GM18498 (cell line): ENCODE measurements at regions not wholly inside any gene's neighbourhood (a gene's known extent, or its start where the extent isn't known, plus 50 kb on each side); places are given as distances from the start of the nearest gene placed in this dataset.
"Not testable (repeated sequence)": the region's sequence is repeated elsewhere in the genome, so short reads cannot be mapped to it uniquely, and the experiment has no call there.

Experiments
- ATAC-seq: cut with Tn5 transposase; IDR thresholded peaks from one replicate; pipeline ENCODE4 v1.9.1; 2021; ENCODE audit warnings: mild to moderate bottlenecking, moderate library complexity; ENCODE audit not compliant: unreplicated experiment

DNA sequence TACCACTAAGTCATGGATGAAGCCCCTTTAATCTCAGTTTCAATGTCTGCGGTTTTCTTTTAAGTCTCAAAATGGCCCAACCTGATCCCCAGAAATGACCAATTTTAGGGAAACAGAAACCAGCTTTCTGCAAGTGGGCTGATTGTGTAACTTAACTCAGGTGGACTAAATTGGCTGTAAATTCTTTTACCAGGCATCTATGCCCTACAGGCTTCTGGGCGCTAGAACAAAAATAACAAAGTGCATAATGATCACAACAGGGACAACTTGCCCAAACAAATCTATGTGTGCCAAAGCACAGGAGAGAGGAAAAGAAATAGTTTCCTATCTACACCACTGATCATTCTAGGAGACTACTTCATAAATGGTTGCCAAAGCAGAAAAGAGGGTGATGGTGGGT, 112.3 kb upstream of the SETBP1 start:
- ATAC-seq: no peak

DNA sequence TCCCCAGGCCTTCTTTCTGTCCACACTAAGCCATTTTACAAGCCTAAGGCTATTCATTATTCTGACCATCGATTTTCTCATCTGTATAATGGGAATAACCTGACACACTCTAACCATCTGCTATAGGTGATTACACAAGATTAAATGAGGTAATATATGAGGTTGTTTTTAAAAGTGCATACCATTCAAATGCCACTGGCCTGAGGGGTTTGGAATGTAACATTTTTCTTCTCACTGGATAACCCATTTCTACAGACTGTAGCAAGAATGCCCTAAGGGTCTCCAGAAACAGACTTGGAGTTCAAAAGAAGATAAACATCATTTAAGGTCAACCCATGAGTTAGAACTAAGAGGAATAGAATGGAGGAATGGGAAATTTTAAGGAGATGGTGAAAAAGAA, 111.7 kb upstream of the SETBP1 start:
- ATAC-seq: no peak

DNA sequence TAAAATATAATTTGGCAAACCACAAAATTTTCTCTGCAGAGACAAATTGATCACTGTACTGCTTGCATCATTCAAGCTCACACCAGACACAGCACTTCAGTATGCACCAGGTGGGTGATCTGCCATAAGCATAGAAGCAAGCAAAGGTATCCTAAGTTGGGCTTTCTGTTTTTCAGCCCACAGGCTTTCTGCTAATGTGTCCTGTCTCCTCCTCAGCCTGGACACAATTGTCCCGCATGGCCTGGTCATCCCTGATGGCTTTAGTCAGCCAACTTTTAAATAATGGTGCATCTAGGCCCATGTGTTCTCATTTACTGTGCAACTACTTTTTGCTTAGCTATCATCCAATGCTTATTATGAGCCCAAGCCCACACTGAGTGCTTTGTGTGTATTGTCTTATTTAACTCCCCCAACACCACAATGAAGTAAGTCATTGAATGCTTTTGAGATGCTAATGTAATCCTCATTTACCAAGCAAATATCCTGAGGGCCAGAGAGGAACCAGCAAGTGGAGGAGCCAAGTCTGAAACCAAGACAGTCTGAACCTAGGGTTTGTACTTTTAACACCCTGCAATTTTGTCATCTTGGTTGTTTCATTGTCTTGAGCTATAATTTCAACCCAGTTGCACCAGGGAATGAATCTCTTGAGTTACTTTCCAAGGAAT, 111.2 kb upstream of the SETBP1 start:
- no peak for ATAC-seq

DNA sequence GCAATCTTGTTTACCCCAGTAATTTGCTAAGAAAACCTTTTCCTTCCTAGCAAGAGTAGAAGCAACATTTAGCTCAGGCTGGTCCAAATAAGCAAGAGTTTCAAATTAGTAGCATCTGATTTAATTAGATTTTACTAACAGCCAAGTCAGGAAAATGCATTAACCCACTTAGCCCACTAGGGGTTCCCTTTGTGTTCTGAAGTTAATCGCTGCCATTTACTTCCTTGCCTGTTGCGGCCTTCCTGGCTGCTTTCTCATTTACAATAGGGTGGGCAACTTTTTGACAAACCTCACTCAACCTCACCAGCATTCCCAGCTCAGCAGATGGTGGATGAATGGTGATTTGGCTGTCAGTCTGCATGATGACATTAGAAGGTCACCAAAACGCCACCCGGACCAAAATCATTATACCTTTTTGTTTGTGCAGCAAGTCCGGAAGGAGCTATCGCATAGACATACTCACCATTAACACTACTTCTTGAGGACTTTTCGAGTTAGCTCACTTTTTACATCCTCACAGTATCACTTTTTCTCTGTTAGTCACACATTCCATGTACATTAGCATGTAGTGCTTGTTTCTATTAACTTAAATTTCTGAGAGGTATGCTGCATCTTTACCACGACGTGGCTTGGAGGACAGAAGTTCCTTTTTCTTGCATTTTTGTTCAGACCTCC, 101.5 kb upstream of the SETBP1 start:
- peak; percentile 72 for ATAC-seq

DNA sequence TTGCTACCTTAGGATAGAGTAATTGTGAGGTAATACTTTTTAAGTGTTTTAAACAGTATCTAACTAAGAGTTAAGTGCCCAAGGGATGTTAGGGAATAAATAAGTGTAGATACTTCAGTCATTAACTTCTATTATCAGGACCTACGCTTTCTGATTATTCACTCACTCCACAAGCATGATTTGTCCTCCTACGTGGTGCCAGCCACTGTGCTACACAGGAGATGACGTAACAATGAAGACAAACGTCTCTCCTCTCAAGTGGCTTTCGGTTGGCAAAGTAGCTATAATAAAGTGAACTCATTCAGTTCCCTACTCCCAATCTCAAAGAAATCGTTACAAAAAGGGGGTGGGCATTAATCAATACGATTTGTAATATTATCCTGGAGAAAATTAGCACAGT, 100.9 kb upstream of the SETBP1 start:
- ATAC-seq: no peak

DNA sequence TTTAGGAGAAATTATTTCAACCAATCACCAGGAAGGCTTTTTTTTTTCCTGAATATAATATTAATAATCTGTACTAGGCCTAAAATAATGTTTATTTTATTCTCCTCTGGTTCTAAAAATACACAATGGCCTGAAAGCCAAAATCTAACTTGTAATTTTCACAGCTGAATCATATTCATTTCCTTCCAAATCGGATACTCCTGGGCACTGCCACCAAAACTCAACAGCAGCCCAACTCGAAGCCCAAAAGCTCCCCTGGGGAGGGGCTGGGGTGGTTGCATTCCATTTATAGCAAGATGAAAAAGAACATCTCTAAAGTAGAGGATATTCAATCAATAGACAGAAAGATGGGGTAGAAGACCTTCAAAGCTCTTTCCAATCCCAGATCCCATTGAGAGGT, 100.5 kb upstream of the SETBP1 start:
- ATAC-seq: no peak

DNA sequence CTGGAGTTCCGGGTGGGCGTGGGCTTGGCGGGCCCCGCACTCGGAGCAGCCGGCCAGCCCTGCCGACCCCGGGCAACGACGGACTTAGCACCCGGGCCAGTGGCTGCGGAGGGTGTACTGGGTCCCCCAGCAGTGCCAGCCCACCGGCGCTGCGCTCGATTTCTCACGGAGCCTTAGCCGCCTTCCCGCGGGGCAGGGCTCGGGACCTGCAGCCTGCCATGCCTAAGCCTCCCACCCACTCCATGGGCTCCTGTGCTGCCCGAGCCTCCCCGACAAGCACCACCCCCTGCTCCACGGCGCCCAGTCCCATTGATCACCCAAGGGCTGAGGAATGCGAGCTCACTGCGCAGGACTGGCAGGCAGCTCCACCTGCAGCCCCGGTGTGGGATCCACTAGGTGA, 99.9 kb upstream of the SETBP1 start:
- not testable (repeated sequence) for ATAC-seq

DNA sequence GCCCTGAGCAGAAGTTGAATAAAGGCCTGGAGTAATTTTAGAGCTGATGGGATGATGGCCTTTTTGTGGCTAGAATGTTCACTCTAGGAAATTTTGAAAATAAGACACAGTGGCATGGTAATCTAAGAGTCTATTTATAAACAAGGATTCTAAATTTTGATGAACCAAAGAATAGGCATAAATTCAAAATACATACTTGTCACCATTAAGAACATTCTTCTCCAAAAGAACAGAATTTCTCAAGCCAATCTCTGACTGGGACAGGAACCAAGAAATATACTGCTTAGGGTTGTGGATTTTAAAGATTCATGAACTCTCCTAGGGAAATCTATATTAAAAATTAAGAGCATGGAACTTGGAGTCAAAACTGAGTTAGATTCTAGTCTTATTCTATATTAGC, 98.2 kb upstream of the SETBP1 start:
- no peak for ATAC-seq

DNA sequence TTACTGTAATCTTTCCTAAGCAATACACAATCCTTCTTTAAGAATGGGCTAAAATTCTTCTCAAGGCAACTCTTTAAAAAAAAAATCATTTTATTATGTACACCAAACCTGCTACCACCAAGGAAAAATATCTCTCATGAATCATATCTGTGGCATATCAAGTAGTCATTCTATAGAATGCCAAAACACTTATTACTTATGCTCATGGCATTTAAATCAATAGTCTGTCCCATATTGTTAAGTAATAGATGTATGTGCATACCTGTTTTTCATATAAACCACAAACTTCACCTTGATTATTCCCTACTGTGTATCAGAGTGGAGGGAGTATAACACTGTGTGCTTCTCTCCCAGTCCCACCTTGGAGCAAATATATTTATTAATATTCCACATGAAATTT, 95.8 kb upstream of the SETBP1 start:
- no peak for ATAC-seq

DNA sequence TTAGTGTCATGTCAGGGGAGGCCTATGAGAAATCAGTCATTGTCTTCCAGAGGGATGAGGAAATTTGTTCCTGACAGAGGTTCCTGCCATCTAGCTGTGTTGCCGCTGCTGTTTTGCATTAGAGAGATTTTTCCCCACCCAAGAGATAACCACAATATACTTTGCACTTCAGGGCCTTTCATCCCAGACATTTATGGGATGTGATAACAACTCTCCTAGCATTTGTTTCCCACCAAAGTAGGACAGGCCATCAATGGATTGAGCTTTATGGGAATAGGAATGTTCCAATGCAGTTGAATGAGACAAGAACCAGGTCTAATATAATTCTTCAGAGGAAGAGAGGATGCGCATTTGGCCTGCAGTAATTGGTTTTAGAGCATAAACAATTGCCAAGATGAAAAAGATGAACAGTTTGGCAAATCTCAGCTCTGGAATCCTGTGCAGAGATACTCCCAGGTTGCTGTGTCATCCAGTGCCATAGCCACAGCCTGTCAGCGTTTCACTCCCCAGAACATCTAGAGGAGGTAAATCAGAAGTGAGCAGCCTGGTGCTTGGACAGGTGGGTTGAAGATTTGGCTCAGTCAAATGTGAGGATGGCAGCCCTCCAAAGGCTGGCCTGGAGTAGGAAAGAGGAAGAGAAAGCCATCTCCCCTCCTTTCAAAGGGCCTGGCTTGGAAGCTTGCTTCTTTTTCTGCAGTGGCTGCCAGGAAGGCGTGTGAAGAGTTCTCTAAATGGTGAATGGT, 93.7 kb upstream of the SETBP1 start:
- ATAC-seq: no peak

DNA sequence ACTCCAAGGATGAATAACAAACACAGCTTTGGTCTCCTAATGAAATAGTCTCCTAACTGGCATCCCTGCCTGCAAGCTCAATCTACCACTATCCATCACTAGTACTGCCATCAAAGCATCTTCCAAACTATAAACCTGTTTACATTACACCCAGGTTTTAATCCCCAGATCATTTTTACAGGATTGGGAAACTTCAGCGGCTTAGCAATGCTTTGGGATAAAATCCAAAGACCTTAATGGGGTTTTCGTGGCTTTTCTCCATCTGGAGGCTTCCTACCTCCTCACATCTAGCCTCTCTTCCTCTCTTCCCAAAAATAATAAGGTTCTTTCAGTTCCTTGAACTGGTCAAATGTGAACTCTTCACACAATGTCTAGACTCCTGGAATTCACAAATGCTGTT, 92.2 kb upstream of the SETBP1 start:
- ATAC-seq: no peak

DNA sequence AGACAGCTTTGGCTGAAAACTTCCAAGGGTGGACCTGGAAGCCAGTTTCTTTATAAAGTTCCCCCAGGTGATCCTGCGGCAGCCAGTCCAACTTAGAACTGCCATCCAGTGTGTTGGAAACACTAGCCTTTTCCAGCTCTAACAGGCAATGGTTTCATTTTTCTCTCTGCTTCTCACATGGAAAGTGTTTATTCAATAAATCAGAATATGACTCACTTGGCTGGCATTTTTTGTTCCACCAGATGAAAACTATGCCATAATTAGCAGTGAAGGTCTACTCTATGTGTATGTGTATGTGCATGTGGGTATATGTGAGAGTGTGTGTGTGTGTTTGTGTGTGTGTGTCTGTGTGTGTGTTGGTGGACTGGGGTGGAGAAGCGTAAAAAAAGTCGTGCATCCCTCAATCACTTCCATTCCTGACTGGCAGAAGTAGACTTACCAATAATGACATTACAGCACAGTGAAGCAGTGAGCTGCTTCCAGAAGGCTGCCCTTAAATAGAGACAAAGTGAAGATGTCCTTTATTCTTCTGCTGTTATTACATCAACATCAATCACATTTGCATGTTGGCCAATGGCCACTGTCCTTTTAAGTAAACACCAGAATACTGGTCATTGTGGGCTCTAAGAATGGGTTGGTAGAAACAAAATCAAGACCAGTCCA, 90.9 kb upstream of the SETBP1 start:
- no peak for ATAC-seq

DNA sequence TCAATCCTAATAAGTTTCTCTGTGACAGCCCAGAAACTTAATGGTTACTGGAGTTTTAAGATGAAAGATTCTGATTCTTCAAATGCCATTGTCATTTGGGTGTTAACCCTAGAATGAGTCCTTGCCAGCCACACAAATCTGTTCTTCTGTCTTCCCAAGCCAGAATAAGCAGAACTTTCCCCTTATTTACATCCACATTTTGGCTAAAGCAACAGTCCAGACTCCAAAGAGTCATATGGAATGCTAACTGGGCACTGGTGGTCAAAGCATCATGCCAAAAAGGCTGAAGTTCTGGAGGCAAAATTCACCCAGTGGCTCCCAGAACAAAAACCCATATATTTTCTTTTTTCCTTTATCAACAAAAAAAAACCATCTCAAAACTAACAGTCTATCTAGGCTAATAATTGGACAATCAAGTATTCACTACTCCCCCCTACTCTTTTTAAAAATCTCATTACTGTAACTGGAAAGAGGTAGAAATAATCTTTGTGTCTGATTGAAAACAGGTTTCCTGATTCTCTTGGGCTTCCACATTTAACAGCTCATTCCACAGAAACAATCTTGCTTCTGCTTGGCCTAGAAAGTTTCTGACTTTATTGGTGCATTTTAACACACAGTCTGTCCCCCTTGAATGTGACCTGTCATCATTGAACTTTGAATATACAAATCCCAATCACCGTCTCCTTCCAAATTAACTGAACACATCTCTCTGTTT, 89.6 kb upstream of the SETBP1 start:
- no peak for ATAC-seq

DNA sequence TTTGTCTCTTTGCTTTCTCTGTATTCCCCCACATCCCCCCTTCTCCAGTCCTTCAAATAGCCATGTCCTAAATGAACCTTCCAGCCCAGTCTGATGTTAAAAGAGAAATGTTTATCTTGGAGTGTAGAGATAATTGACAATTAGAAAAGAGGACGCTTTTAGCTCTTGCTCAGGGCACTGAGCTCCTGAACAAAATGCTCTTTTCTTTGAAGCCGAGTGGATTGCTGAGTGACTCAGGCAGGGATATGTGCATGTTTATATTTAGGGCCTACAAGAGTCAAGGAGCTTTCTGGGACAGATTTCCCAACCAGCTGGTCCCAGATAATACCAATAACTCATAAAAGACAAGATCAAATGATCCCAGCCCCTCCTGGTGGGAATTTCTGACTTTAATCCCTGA, 88.0 kb upstream of the SETBP1 start:
- no peak for ATAC-seq

DNA sequence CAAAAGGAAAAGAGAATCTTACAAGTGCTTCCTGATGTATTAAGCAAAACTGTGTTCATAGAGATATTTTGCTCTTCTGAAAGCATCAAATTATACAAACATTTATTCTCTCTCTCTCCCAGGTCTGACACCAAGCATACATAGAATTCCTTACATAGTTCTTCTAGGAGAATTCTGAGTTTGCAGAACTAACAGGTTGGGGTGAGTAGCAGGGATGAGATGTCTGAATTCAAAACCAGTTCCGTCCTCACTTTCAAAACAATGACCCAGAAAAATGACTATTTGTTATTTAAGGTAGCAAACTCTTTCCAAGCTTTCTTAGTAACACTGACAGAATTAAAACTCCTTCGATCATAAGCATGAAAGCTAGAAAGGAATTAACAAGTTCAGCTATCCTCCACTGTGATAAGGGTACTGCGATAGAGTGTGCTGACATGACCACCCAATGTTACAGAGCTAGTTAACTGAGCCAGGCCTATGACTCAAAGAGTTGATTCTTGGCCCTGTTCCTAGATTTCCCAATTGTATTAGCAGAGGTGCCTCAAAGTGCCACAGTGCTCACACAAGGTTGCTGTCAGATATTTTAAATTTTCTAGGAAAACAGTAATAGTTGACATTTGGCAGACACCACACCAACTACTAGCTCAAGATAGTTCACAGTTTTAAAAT, 85.8 kb upstream of the SETBP1 start:
- no peak for ATAC-seq

DNA sequence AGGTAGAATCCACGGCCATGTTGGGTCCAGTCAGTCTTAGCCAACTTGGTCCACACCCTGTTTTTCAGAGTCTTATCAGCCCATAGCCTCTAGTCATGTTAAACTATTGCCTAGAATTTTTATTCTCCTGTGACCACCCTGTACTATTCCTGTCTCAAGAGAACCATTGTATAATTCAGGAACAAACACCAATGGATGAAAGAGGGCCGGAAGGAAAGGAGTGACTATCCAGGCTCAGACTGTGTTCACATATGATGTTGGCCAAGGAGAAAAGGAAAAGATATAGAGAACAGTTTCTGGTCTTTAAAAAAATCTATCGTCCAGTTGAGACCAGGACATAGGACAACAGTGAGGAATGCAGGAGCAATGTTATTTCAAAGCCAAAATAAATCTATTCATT, 82.9 kb upstream of the SETBP1 start:
- ATAC-seq: no peak

DNA sequence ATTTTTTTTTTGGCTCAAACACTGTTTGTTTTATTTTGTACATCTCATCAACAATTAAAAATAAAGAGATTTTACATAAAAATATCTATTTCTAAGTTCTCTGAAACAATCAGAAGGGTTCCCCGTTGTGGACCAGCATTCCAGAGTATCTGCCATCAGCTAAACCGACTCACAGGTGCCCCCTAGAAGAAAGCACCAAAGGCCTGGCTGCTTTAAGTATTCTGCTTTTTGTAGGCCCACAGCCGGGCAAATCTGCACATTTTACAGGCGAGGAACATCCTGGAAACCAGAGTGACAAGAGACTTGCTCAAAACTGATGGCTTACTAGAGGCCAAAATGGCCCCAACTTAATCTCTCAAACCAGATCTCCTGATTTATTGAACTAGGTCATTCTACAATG, 82.2 kb upstream of the SETBP1 start:
- no peak for ATAC-seq

DNA sequence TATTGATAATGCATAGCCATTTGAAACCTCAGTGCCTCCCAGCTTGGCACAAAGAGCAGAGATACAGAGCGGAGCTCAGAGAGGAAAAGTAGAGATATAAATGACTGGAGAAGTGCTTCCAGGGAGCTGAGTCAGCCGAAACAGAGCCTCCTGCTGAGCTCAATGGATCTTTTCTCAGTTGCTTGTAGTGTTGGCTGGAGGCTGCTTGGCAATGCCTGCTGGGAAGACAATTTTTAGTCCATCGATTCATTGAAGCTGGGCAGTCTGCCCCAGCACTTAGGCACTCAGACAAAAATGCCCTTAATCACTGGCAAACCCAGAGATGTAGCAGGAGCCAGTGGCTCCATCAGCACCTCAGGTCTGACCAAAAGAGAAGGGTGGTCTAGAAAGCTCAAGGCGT, 81.3 kb upstream of the SETBP1 start:
- ATAC-seq: no peak

DNA sequence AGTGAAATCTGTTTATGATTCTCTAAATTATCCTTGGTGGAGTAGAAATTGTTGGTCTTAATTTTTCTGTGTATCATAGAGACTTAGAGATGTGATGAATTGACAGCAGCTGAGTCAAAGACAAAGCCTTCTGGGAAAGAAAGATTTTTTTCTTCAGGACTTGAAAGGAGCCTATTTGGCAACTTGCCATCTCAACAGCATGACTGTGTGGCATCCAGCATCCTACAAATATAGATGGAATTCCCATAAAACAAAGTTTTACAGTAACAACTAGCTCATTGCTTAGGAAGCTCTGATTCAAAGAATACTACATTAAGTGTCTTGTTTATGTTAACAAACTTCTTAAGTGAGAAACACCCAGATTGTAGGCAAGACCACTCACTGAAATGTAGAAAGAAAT, 79.2 kb upstream of the SETBP1 start:
- ATAC-seq: no peak

DNA sequence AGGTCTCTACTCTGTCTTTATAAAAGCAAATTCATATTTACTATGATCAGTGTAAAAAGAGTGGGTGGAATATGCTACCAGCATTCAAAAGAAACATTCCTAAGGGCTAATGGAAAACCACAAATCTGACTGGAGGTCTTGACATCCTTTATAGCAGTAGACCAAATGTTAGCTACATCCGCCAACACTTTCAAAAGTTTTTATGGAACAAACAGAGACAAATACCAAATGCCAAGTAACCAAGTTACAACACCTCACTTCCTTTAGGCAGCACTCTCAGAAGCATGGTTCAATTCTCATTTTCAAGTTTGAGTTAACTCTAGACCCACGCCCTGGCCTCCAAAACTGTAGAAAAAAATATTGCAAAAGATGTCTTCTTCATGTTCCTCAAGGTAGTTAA, 78.3 kb upstream of the SETBP1 start:
- ATAC-seq: no peak

DNA sequence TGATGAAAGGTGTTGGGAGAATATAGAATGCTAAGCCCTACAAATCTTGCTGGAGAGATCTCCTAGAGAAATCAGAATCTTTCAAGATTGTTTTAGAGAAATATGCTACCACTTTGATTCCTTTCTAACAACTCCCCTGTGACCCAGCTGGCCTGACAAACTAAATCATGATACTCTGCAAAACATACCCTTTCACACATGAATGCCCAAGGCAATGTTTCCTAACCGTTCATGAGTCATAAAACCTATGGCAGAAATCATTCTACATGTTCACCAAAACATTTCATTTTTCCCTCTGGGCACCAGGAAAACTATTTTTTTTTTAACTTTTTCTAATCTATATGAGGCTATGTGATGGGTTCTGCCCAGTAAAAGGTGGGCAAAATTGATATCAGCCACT, 77.8 kb upstream of the SETBP1 start:
- no peak for ATAC-seq
